ENCODE measurements at regions not wholly inside any gene's neighbourhood (a gene's known extent, or its start where the extent isn't known, plus 50 kb on each side); places are given as distances from the start of the nearest gene placed in this dataset.

- TF ChIP-seq CTCF (conservative IDR thresholded peaks at IDR 0.05; ENCODE audit: low read depth, low read length) (no peak), EZH2 (IDR thresholded peaks at IDR 0.05; ENCODE audit: low read length, unreplicated experiment) (no peak)
Observed at GRCh38 chr6:68410021-68410420, 225.1 kb upstream of the ADGRB3 start.
